HG03432 (cell line): ENCODE measurements at regions not wholly inside any gene's neighbourhood (a gene's known extent, or its start where the extent isn't known, plus 50 kb on each side); places are given as distances from the start of the nearest gene placed in this dataset.
A peak's percentile ranks its signal among the peaks of the same experiment; 100 is the strongest.

ENCODE experiments used
- ATAC-seq: cut with Tn5 transposase; IDR thresholded peaks from one replicate; pipeline ENCODE4 v1.9.1; 2021; ENCODE audit warnings: mild to moderate bottlenecking, moderate library complexity; ENCODE audit not compliant: unreplicated experiment

DNA sequence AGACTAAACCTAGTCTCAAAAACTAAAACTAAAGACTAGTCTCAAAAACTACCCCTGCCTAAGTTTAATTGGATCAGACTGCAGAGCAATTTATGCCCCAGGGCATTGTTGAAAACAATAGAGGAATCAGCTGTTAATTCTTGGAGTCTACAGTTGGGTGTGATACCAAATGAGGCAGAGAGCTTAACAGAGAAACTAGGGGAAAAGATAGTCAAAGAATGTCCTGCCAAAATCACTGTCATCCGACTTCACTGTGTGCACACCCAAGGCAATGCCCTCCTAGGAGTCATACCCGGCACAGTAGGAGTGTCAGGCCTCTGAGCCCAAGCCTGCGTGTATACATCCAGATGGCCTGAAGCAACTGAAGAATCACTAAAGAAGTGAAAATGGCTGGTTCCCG is 90.5 kb upstream of the TOMM7 start:
- no peak for ATAC-seq

DNA sequence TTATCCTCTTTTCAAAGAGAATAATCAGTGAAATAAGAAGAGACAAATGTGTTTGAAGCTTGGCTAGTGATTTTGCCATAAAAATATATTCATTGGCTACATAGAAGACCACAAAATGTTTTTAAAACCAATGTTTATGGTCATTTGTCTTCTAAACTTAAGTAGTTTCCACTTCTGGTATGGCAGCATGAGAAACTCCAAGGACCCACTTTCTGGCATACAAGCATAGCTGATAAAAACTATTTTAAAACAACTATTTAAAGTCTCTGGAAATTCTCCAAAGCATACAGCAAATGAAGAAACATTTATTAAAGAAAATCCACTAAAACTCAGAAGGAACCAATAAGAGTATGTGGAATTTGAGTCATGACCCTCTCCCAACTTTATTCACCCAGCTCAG is 89.2 kb upstream of the TOMM7 start:
- ATAC-seq = no peak

DNA sequence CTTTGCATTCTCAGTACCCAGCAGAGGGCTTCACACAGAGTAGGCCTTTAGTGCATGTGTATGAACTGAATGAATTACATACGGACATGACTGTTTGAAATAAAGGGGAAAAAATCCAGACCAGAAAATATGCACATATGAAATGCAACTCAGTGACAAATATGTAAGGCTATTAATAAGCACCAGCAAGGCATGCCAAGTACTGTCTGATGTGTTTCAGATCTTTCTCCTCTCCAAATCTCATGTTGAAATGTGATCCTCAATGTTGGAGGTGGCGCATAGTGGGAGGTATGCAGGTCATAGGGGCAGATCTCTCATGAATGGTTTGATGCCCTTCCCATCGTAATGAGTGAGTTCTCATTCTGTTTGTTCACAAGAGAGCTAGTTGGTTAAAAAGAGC is 87.3 kb upstream of the TOMM7 start:
- no peak for ATAC-seq

DNA sequence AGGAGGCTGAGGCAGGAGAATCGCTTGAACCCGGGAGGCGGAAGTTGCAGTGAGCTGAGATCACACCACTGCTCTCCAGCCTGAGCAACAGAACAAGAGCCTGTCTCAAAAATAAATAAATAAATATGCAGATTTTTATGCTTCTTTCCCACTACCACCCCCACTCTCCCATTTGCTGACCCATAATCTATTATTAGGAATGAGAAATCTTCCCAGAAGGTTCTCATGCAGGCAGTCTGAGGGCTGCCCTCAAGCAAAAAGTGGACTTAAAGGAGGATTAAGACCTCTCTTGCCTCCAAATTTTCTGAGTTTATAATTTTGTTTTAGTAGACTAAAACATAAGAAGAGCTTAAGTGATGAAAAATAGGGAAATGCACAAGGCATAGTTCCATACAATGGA is 85.2 kb upstream of the TOMM7 start:
- no peak for ATAC-seq

DNA sequence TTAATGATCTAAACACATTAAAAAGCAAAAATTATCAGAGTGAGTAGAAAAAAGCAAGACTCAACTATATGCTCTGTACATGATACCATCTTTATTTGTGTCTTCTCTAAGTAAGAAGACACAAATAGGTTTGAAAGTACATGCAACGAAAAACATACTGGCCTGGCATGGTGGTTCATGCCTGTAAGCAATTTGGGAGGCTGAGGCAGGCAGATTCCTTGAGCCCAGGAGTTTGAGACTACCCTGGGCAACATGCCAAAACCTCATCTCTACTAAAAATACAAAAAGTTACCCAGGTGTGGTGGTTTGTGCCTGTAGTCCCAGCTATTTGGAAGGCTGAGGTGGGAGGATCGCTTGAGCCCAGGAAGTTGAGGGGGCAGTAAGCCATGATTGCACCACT is 78.1 kb upstream of the TOMM7 start:
- no peak for ATAC-seq

DNA sequence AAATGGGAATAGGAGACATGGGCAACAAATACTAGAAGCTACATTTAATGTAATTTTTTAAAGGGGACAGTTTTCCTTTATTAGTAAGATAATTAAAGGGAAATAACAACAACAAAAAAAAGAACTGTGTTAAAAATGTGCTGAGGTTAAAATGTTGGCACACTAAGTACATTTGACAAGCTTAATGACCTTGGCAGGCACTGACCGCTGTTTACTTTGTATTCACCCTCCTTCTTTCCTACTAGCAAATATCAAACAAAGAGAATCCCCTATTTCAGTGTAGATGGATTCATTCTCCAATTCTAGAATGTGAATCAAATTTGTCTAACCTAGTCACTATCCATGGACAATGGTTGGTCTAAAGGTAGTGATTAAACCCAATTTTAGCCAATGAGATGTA is 77.5 kb upstream of the TOMM7 start:
- ATAC-seq = no peak

DNA sequence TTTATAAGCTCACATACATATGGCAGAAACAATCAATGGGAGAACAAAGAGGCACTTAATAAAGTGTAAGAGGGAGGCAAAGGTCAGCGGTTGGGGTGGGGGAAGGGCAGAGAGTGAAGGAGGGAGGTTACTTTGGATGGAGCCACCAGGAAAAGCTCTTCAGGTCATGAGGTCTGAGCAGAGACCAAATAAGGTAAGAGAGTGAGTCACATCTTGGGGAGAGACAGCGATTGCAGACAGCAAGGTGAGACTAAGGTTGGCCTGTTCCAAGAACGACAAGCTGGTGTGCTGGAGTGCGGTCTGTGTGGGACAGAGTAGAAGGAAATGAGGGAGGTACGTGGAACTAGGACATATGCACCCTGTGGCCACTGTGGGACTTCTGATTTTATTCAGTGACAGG is 74.3 kb upstream of the TOMM7 start:
- ATAC-seq = no peak

DNA sequence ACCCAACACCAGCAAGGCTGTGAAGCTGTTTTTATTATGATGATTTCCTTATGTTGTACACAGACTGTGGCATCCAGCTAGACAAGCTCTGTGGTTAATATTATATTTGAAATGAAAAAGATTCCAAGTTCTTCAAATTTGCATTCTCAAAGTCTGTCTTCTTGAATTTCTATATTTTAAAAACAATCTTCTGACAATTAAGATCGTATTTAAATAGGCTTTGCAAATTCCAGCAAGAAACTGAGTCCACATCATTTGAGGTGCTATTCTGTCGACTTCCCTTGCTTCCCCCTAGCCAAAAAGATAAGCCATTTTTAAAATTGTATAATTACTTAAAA is 73.1 kb upstream of the TOMM7 start:
- no peak for ATAC-seq

DNA sequence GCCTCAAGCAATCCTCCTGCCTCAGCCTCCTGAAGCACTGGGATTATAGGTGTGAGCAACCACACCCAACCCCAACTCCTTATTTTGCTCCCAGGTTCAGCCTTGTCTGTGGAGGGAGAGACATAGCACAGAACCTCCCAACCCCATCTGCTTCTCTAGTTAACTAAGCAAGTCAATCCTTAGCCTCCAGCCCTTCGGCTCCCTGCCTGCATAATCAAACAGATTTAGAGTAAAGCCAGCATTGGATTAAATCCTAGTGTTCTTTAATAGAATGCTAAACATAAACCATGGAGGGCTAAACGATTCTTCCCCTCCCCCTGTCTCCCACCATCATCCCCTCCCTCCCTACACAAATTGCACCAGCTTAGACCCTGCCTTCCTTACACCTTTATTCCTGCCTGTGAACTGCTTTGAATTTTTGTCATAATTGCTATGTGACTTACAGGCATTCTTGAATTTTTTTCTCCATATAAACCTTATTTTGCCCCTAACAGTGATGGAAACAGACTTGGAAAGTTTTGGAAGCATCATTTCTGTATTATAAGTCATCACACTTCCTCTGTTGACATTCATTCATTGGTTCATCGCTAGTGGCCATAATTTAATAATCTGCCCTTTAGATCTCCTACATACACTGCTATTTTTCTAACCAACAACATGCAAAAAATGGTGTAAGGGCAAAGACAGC is 72.6 kb upstream of the TOMM7 start:
- no peak for ATAC-seq

DNA sequence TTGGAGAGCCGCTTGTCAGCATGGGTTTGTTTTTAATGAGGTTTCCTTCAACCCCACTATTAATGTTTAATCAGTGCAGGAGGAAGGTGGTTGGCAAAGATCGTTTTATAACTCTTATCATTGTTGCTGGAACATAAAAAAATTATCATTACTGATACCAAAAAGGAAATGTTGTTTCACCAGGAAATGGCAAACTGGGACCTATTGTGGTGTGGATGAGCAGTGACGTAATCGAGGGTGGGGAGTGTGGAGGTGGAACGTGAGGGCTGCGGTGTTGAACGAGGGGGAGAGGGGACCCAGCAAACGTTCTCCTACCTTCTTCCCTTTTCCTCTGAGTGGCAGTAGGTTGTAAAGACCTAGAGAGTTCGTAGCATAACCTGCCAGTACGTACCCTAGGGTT is 71.9 kb upstream of the TOMM7 start:
- ATAC-seq = no peak

DNA sequence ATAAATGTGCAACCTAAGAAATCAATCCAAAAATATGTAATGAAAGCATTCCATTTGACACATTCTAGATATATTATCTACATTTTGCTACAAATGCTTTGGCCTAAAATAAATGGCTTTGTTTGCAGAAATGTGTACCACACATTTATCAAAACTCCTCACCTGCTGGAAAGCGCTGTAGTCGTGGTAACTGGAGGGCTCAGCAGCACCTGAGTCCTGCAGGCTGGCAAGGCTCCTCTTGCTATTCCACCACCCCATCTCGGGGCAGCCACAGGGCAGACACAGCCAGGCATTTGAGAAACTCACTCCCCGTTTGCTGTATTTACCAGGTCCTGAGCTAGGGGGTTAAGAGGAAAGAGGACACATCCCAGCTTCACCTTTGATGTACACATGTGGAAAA is 68.1 kb upstream of the TOMM7 start:
- ATAC-seq = no peak

DNA sequence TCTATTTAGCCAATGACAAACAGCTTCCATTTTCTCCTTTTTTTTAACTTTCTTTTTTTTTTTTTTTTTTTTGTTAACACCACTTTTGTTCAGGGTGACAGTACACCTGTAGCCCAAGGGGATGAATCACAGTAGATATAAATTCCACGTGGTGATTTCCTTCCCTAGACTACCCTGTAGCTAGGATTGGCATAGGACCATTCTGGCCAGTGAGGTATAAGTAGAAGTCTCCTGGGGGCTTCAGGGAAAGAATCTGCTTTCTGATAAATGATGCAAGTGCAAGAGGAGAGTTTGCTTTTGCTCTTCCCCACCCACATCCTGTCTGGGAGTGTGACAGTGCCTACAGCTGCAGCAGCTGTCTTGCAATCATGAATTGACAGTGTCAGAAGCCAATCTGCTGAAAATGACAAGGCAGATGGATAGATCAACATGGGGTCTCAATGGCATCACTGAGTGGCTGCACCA is 63.2 kb upstream of the TOMM7 start:
- peak; percentile 92 for ATAC-seq

DNA sequence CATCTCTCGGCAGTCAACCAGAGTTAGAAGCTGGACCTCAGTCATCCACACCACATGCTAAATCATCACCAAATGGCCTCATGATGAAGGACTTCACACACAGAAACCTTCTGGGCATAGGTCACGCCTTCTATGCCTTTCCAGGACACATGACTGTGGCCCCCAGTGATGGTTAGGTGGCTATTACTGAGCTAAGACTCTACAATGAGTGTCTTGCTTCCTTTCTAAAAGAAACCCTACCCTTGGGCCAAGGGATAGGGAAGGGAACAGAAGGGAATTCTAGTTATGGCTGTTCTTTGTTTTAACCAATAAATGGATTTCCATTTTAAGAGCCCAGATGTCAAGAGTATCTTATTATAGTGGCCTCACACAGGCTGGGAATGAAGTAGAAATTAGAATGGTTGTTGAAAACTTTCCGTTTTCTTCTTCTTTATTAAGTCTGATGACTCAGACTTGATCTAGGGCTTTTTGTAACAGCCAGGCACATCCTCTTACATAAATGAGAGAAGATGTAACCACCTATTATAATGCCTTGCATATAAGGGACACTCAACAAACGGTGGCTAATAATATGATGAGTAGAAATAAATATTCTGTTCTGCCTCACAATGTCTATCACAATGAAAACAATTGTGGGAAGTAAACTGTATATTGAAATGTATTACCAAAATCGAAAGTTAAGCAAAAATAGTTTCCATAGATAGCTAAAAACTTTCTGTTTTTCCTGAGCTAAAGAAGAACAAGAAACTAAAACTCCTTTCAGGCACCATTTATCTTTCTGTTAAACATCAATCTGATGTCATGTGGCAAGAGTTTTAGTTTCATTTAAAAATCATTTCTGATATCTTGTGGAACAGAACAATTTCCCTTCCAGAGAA is 62.5 kb upstream of the TOMM7 start:
- ATAC-seq = peak; percentile 59

DNA sequence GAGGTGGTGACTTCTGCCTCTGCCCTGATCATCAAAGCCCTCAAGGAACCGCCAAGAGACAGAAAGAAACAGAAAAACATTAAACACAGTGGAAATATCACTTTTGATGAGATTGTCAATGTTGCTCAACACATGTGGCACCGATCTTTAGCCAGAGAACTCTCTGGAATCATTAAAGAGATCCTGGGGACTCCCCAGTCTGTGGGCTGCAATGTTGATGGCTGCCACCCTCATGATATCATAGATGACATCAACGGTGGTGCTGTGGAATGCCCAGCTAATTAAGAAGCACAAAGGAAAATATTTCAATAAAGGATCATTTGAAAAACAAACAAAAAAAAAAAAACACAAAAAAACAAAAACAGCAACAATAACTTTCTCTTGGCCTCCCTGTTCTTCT is 59.5 kb upstream of the TOMM7 start:
- ATAC-seq = no peak

DNA sequence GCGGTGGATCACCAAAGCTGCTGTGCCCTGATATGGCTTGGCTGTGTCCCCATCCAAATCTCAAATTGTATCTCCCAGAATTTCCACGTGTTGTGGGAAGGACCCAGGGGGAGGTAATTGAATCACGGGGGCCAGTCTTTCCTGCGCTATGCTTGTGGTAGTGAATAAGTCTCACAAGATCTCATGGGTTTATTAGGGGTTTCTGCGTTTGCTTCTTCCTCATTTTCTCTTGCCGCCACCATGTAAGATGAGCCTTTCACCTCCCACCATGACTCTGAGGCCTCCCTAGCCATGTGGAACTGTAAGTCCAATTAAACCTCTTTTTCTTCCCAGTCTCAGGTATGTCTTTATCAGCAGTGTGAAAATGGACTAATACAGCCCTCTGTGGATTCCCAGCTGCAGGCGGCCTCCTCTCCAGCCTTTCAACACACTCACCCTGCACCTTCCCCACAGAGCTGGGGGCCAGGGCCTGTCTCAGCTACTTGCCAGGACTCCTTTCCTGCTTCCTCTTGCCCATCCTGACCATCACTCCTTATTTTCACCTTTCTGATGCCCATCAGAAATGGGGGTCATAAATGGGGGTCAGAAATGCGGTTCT is 57.2 kb upstream of the TOMM7 start:
- no peak for ATAC-seq

DNA sequence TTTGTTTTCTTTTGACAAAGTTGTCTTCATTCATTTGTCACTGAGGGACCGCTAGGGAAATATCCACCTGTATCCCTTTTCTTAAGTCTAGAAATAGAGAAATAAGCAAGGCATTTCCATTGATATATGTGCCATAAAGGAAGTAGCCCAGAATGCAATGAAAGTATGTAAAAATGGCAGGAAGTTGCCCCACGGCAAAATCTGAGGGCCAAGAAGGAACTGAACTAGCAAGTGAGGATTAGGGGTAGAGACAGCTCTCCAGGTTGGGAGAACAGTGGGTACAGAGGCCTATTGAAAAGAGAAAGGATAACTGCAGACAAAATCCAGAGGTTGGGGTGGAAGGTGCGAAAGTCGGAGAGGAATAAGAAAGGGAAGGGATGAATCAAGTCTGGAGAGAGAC is 56.6 kb upstream of the TOMM7 start:
- no peak for ATAC-seq

DNA sequence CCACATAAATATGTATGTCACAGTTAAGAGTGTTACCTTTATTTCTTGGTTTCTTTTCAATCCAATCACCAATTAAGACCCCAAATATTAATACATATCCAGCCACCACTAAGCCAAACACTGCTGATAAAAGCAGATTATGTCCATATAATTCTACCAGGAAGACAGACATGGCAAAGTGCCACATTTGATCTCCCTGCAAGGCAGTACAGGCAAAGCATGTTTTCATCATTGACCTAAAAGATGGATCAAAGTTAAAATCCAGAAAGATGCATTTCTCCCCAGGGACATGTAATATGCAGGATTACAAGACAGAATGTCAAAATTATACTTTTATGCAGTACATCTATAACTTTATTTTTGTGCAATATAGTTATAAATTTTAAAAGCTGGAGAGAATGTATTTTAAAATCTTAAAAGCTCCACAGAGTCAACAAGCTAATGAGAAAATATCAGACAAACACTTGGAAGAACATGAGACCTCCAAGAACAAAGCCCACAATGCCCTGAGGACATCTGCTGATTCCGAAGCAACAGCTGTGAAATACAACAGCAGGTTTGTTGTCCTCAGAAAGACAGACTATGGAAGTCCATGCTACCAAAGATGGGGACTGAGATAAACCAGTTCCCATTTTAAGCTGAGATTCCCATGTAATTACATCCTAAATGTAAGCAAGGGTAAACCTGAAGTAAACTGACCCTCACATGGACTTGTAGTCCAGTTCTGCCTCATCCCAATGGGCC is 54.5 kb upstream of the TOMM7 start:
- no peak for ATAC-seq

DNA sequence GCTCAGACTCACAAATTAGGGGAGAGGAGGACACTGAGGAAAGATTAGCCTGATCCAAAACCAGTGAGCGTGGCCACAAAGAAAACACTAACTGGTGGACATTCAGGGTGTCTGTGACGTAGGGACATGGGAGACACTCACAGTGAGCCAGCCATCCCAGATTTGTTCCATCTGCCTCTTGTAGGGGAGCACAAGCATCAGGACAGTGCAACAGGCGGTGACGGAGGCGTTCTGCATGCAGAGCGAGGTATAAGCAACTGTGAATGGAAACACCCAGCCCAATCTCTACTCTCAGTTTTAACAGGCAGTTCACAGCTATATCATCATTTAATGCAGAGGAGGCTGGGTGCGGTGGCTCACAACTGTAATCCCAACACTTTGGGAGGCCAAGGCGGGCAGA is 52.8 kb upstream of the TOMM7 start:
- ATAC-seq = no peak

DNA sequence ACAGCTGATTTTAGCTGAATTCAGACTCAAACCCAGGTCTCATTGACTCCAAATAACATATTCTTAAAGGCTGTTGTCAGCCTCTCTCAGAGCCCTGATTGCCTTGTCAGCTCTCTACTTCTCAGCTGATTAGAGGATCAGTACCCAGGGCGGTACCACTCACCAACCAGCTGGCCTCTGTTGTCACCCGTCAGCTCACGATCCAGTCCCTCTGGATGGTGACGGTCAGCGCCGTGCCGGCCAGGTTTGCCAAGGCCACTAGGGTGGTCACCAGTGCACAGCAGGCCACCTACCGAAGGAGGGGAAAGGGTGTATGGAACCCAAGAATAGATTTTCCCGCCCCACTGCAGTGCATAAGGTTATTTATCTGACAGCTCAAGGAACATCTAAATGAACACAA is 52.3 kb upstream of the TOMM7 start:
- ATAC-seq = no peak
